Tibial artery (tissue), 4 donors: ENCODE measurements at regions not wholly inside any gene's neighbourhood (a gene's known extent, or its start where the extent isn't known, plus 50 kb on each side); places are given as distances from the start of the nearest gene placed in this dataset.
"Not testable (repeated sequence)": the region's sequence is repeated elsewhere in the genome, so short reads cannot be mapped to it uniquely, and the experiment has no call there.

ENCODE experiments used
- DNase-seq, 2 donors: peaks; one replicate each; pipeline ENCODE4 v3.0.0-alpha.2; 2019
- H3K27ac ChIP-seq, 2 donors: fragments of 200-600 bp; sonication (generic) in 1 of 2; 1 replicate in 1 of 2; 2 replicates in 1 of 2; pipeline ENCODE4 v1.5.1; 2018 to 2019; ENCODE audit warnings: mild to moderate bottlenecking in 1 of 2
- H3K27me3 ChIP-seq, 2 donors: fragments of 200-600 bp; sonication (generic) in 1 of 2; one replicate each; pipeline versions ENCODE4 v1.5.1 to v1.6.0; 2016 to 2019
- H3K36me3 ChIP-seq, 3 donors: fragments of 200-600 bp; sonication (generic) in 2 of 3; one replicate each; pipeline ENCODE4 v1.5.1; 2016 to 2019; ENCODE audit warnings: mild to moderate bottlenecking in 2 of 3
- H3K4me1 ChIP-seq, 4 donors: fragments of 200-600 bp; sonication (generic) in 2 of 4; 1 replicate in 3 of 4; 2 replicates in 1 of 4; pipeline ENCODE4 v1.5.1; 2016 to 2019
- H3K4me3 ChIP-seq, 2 donors: fragments of 200-600 bp; sonication (generic) in 1 of 2; 1 replicate in 1 of 2; 2 replicates in 1 of 2; pipeline ENCODE4 v1.5.1; 2018 to 2019; ENCODE audit warnings: mild to moderate bottlenecking in 2 of 2
- H3K9me3 ChIP-seq, 3 donors: fragments of 200-600 bp; sonication (generic) in 1 of 3; one replicate each; pipeline ENCODE4 v1.5.1; 2016 to 2019
- CTCF ChIP-seq, 2 experiments: fragments of 200-600 bp in 1 of 2; fragments of 450-650 bp in 1 of 2; IDR thresholded peaks; one replicate each; pipeline ENCODE4 v1.5.1; 2017 to 2019; ENCODE audit warnings: antibody characterized with exemption in 2 of 2, mild to moderate bottlenecking in 1 of 2, moderate library complexity in 1 of 2
- intact Hi-C: fragments of 100-400 bp; cut with DNase I; formaldehyde crosslinking; loops from one replicate; pipeline ENCODE4 v1.15.0; 2023; ENCODE audit warnings: low total_unique reads

GRCh38 chr20:12535770-12536169 lies 473.0 kb upstream of the SPTLC3 start:
- Histone ChIP-seq H3K36me3 (no peaks in the 10 kb centered on the region), H3K9me3 (peaks cover 0 to 14% (median 5%) of the 10 kb centered on the region in 3 donors), H3K4me1 (no peaks in the 10 kb centered on the region), H3K27ac (no peak overlapping the region), H3K4me3 (no peak overlapping the region), H3K27me3 (no peaks in the 10 kb centered on the region)
- DNase-seq, result no peak
- intact Hi-C loops, result no loop called here
- TF ChIP-seq CTCF (IDR thresholded peaks at IDR 0.05), result no peak

GRCh38 chr20:12554426-12554825 lies 454.3 kb upstream of the SPTLC3 start:
- no peak for DNase-seq
- no peak overlapping the region for H3K4me3 ChIP-seq
- H3K9me3 ChIP-seq, result no peaks in the 10 kb centered on the region
- intact Hi-C loops, result no loop called here
- no peak overlapping the region for H3K27ac ChIP-seq
- no peaks in the 10 kb centered on the region for H3K27me3 ChIP-seq
- H3K36me3 ChIP-seq, result no peaks in the 10 kb centered on the region
- no peak for TF ChIP-seq CTCF (IDR thresholded peaks at IDR 0.05)
- H3K4me1 ChIP-seq, result no peaks in the 10 kb centered on the region

GRCh38 chr20:12555369-12555768 lies 453.4 kb upstream of the SPTLC3 start:
- no peak for TF ChIP-seq CTCF (IDR thresholded peaks at IDR 0.05)
- no peaks in the 10 kb centered on the region for H3K36me3 ChIP-seq
- no peak overlapping the region for H3K27ac ChIP-seq
- H3K9me3 ChIP-seq, result no peaks in the 10 kb centered on the region
- no peak for DNase-seq
- no peak overlapping the region for H3K4me3 ChIP-seq
- H3K4me1 ChIP-seq, result no peaks in the 10 kb centered on the region
- no peaks in the 10 kb centered on the region for H3K27me3 ChIP-seq
- intact Hi-C loops, result no loop called here

GRCh38 chr20:12555849-12556248 lies 452.9 kb upstream of the SPTLC3 start:
- H3K36me3 ChIP-seq, H3K27ac ChIP-seq, H3K4me3 ChIP-seq, intact Hi-C loops, DNase-seq, H3K4me1 ChIP-seq, H3K27me3 ChIP-seq, H3K9me3 ChIP-seq: not testable (repeated sequence)

- DNase-seq, result no peak
- H3K36me3 ChIP-seq, result no peaks in the 10 kb centered on the region
- no peak overlapping the region for H3K4me3 ChIP-seq
- no peak overlapping the region for H3K27ac ChIP-seq
- H3K27me3 ChIP-seq, result no peaks in the 10 kb centered on the region
- intact Hi-C loops, result no loop called here
- H3K4me1 ChIP-seq, result no peaks in the 10 kb centered on the region
- no peaks in the 10 kb centered on the region for H3K9me3 ChIP-seq
- TF ChIP-seq CTCF (IDR thresholded peaks at IDR 0.05), result no peak
Observed at GRCh38 chr20:12557224-12557623, 451.5 kb upstream of the SPTLC3 start.

GRCh38 chr20:12564979-12565378 lies 443.8 kb upstream of the SPTLC3 start:
- TF ChIP-seq CTCF (IDR thresholded peaks at IDR 0.05), result no peak
- Histone ChIP-seq H3K27ac (no peak overlapping the region), H3K4me1 (no peaks in the 10 kb centered on the region), H3K36me3 (no peaks in the 10 kb centered on the region), H3K4me3 (no peak overlapping the region), H3K9me3 (no peaks in the 10 kb centered on the region), H3K27me3 (no peaks in the 10 kb centered on the region)
- intact Hi-C loops, result no loop called here
- DNase-seq, result no peak
